Tongue (tissue), 1 donor: ENCODE measurements at regions not wholly inside any gene's neighbourhood (a gene's known extent, or its start where the extent isn't known, plus 50 kb on each side); places are given as distances from the start of the nearest gene placed in this dataset.

Experiments used
- DNase-seq: peaks from one replicate; pipeline ENCODE4 v3.0.0-alpha.2; 2015

DNA sequence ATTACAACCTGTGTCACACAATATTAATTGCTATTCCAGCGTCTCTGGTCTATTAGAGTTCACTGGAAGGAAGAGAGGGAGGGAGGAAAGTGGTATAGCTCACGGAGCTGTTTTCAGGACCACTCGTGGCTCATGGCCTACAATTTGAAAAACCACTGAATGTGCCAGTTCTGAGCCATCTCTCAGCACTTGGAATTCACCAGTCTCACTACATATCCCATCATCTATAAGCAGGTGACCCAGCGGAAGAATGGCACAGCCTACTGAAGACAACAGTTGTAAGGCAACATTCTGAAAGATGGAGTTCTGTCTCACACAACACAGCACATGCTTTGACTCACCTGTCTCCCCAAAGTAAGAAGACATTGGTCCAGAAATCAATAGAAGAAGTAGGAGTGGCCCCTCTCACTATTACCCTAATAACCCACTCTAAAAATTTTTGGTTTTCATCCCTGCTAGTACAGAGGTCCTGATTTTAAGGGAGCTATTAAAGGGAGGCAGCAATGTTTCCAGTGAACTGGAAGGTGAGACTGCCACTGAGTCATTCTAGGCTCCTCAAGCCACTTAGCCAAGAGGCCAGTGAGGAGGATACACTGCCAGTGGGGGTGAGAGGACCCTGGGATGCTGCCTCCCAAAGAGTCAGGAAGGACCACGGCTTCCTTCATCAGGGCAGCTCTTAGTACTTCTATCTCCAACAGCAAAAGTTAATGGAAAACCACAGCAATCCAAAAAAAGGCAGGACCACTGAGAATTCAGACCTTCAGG lies 50.0 kb upstream of the DOCK9 start:
- no peak for DNase-seq

DNA sequence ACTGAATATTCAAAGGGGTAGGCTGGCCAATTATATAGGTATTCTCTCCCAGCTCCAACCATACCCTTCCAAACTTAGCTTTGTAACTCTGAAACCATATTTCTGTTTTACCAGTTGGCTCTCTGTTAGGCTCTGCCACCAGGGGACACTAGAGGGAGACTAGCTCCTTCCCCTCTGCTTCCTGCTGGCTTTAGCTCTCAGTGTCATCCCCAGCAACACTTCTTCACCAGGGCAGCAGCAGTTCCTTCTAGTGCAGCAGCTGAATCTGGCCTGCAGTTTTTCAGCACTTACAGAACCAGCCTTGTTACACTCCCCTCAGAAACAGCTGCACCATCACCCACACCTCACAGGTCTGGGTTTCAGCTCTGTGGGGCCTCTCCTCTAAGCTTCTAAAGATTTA lies 51.0 kb upstream of the DOCK9 start:
- DNase-seq, result no peak

DNA sequence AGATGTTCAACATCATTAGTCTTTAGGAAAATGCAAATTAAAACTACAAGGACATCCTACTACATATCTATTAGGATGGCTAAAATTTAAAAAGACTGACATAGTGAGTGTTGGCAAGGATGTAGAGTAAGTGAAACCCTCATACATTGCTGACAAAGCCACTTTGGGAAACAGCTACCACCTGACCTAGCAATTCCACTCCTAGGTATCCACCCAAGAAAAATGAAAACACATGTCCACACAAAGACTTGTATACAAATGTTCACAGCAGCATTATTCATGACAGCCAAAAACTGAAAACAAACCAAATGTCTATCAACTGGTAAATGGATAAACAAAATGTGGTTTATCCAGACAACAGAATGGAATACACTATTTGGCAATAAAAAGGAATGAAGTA lies 51.7 kb upstream of the DOCK9 start:
- DNase-seq, result no peak

DNA sequence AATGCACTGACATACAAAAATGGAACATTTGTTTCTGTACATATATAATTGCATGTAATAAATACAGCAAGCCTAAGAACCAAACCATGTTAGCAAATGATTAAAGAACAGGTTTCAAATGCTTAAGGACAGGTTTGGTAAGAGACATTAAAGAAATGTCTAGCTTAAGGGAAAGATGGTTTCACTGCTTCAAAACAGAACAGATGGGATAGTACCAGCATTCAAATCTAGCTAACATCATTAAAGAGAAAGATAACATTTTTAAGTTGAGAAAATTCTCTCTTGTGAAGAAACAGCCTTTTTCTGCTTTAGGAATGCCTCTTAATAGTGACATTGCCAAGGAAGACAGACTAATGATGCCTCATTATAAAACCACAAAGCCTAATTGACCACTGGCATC lies 52.5 kb upstream of the DOCK9 start:
- DNase-seq, result no peak

DNA sequence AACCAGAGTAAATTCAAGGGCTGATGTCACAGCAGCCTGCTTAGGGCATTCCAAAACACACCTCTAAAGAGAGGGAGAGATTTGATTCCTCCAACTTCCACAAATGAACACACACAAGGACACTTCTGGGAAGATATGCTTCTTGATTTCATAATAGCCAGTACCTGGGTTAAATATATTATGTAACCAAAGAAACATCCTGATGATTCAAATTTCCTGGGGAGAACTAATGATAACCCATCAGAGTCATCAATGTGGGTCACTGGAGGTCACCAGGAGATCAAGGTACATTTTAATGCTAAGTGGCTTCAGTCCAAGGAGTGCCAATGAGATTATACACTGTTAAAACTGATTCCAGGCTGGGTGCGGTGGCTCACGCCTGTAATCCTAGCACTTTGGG lies 54.0 kb upstream of the DOCK9 start:
- DNase-seq, result no peak

DNA sequence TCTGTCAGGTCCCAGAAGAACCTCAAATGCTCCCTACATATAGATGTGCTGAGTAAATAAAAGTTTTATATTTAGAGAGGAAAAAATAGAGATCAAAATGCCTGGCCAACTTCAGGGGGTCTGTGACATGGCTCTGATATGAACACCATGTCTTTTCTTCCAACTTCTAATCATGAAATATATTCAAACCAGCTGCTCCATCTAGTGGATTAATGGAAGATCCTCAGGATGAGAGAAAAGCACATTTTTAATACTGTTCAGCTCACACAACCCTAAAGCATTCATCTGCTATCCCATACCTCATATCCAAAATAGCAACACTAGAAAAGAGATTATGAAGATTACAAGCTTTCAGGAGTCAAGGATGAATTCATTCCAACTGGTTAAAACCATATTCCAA lies 56.0 kb upstream of the DOCK9 start:
- DNase-seq, result peak; percentile 76

DNA sequence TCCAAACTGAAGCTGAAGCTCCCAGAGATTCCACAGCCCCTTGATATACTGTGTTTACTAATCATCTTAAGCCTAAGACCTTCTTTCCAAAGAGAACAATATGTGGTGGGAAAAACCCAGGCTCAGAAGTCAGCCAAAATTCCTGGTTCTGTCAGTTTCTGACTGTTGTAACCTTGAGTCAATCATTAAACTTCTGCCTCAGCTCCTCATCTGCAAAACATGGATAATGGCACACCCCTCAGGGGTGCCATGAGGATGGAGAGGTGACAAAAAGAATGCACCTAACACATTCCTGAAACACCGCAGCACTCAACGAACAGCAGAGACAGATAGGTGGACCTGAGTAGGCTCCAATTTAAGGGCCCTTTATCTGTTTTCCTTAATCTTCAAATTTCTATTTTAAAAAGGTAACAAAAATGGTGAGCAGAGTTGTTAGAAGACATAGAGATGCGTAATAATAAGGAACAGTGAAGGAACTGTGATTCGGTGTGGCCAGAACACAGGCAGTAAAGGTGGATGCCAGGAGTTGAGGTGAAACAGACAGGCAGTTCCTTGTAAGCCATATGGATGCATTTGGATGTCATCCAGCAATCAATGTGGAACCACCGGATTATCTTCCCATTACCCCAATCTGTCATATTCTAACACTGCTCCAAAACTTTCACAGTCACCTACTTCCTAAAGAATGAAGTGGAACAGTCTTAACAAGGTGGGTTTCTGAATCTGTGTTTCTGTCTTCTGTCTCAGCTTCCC lies 56.6 kb upstream of the DOCK9 start:
- no peak for DNase-seq

- no peak for DNase-seq
Measured at GRCh38 chr13:99035715-99036114, 57.9 kb upstream of the DOCK9 start.

DNA sequence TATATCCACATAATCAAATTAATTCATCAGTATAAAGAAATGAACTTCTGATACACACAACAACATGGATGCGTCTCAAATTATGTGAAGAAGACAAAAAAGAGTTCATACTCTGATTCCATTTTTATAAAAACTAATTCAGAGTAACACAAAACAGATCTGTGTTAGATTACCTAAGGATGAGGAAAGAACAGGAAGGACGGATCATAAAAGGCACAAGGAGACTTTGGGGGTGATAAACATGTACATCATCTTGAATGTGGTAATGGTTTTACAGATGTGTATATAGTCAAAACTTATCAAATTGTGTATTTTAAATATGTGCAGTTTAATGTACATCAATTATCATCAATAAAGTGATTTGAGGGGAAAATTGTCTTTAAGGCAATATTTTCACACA lies 59.9 kb upstream of the DOCK9 start:
- no peak for DNase-seq

DNA sequence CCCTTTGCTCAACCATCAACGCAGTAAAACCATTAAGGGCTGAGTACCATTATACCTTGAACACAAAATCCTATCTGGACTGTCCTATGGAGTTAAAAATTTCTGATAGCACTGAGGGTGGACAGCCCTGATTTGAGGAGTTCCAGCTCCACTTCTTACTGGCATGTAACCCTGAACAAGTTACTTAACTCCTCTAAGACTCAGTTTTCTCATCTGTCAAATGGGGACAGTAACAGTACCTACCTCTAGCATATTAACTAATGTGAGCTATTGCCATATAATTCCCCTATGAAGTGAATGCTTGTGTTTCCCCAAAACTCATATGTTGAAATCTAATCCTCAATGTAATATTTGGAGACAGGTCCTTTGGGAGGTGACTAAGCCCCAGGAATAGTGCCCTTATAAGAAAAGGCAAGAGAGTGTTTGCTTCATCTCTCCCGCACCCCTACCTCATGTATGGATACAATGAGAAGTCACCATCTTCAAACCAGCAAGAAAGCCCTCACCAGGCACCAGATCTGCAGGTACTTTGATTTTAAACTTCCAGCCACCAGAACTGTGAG lies 61.9 kb upstream of the DOCK9 start:
- no peak for DNase-seq

DNA sequence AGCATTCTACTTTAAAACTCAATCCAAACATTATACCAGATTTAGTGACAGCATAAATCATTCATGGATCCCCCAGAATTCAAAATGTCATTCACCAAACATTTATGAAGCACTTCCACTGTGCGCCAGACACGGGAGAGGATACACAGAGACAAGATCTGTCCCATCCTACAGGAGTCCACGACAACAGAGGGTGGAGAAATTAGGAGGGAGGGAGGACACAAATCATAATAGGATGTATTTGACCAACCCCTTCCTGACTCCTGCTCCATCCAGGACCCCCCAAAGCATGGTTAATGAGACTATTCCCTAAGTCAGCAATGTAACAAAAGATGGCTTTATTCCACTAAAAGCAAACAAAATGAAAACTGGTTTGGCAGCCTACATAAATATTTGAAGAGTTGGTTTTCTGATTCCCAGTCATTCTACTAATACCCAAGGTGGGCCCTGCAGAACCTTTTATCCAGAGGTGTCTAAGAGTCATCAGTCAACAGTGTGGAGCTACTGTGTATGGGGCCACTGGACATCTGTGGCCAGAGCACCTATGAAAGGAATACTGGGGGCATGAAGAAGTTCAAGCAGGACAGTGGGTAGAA lies 62.8 kb upstream of the DOCK9 start:
- peak; percentile 34 for DNase-seq

DNA sequence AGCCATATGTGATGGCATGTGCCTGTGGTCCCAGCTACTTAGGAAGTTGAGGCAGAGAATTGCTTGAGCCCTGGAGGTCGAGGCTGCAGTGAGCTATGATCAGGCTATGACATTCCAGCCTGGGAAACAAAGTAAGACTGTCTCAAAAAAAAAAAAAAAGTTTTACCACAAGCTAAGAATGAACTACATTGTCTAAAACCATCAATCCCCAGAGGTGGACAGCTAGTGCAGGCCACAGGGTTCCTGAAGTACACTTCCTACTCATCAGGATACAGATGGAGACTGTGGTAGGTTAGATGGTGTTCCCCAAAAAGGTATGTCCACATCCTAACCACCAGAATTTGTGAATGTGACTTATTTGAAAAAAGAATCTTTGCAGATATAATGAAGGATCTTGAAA lies 63.5 kb upstream of the DOCK9 start:
- DNase-seq, result no peak

DNA sequence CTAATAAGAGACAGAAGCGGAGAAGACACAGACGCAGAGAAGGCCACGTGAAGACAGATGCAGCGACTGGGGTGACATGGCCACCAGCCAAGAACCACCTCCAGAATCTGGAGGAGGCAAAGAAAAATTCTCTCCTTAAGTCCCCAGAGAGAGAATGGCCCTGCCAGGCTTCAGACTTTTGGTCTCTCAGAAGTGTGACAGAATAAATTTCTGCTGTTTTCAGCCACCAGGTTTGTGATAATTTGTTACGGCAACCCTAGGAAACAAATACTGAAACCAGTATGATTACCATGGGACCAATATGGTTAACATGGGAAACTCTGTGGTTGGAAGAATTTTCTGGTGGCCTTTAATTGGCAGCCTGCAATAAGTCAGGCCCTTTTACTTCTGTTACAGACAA lies 63.9 kb upstream of the DOCK9 start:
- DNase-seq, result no peak

- DNase-seq, result no peak
Measured at GRCh38 chr13:99042521-99043250, 64.8 kb upstream of the DOCK9 start.

DNA sequence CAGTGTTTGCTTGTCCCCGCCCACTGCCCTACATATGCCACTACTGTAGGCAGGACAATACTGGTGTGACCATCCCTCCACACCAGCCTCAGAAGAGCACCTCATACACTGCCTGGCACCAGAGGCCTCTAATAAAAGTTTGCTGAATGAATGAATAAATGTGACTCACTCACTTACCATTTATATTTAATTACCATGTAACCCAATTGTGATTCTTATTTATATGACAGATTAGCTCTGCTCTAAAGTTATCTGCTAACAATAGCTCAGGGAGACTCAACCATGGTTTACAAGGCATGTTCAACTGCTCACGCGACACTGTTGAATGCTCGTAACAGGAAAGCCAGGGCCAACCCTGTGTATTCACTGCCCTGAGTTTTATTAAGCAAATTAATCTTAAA lies 66.0 kb upstream of the DOCK9 start:
- DNase-seq, result no peak

- no peak for DNase-seq
Measured at GRCh38 chr13:99044764-99045163, 66.9 kb upstream of the DOCK9 start.

GRCh38 chr13:99045396-99045795 lies 67.5 kb upstream of the DOCK9 start:
- DNase-seq, result no peak

DNA sequence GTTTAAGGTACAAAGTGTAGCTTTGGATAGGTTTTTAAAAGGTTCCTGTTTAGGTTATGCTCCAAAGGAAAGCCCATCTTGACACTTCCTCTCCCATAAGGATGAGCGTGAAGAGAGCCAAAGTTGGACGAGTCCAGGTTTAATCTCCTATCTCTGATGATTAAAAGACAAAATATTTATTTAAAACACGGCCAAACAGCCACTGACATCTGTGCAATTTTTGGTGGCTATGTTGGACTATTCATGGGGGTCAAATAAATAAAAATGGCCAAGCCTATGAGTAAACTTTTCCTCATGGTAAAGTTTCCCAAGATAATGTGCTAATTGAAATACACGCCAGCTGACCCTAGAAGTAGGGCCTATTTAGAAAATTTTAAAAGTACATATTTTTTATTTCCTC lies 69.0 kb upstream of the DOCK9 start:
- DNase-seq, result no peak

- DNase-seq, result no peak
Measured at GRCh38 chr13:99050983-99051488, 73.2 kb upstream of the DOCK9 start.

GRCh38 chr13:99051768-99052455 lies 74.0 kb upstream of the DOCK9 start:
- DNase-seq, result no peak

GRCh38 chr13:99053636-99054233 lies 75.9 kb upstream of the DOCK9 start:
- no peak for DNase-seq
